ENCODE measurements at regions not wholly inside any gene's neighbourhood (a gene's known extent, or its start where the extent isn't known, plus 50 kb on each side); places are given as distances from the start of the nearest gene placed in this dataset.

DNA sequence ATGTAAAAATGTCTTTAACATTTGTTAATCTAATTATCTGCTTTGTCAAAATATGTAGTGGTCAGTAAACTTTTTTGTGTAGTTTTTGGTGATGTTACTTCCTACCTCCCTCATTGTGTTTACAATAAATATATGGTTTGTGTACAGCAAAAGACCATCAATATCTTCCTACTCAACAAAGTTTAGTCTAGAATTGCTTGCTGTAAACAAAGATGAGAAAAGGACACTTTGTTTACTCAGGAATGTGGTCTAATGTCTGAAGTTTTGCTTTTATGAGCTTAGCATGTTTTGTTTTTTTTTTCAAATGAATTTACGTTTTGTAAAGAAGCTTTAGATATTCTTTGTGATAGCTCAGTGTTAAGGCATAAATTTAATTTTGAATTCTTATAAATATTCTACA, 563.5 kb upstream of the SPRY2 start (continued):
- TF ChIP-seq ZNF331 (CRISPR knock-in tag; IDR thresholded peaks at IDR 0.05; ENCODE audit: low read depth) = no peak
- TF ChIP-seq NANOG (IDR thresholded peaks at IDR 0.05; ENCODE audit: borderline replicate concordance) = no peak
- no peak for TF ChIP-seq ZNF114 (CRISPR knock-in tag; IDR thresholded peaks at IDR 0.05)
- TF ChIP-seq EZH2 (IDR thresholded peaks at IDR 0.05; ENCODE audit: low read depth, unreplicated experiment) = no peak

- Histone ChIP-seq H3K36me3 (ENCODE audit: insufficient read depth) (no peaks in the 10 kb centered on the region), H3F3A (replicated peaks; ENCODE audit: low read depth) (no peaks in the 10 kb centered on the region), H3K27me3 (ENCODE audit: insufficient read depth) (no peaks in the 10 kb centered on the region), H3K9me2 (ENCODE audit: insufficient read depth) (no peaks in the 10 kb centered on the region), H3K27ac (ENCODE audit: low read depth) (no peak overlapping the region), H3K4me1 (ENCODE audit: insufficient read depth) (no peaks in the 10 kb centered on the region), H3K4me2 (no peak overlapping the region), H3K4me3 (no peak overlapping the region), H4K20me1 (replicated peaks; ENCODE audit: insufficient read depth) (no peaks in the 10 kb centered on the region), H3K79me2 (replicated peaks; ENCODE audit: insufficient read depth) (no peaks in the 10 kb centered on the region), H2AFZ (no peak overlapping the region)
- H3K4me3 Mint-ChIP-seq = no peak overlapping the region
- no peaks in the 10 kb centered on the region for H3K27me3 Mint-ChIP-seq (ENCODE audit: insufficient read depth, low read depth, poor library complexity)
- ATAC-seq (no peak), DNase-seq (ENCODE audit: low spot score) (no peak)
- H3K9me3 Mint-ChIP-seq = no peaks in the 10 kb centered on the region
- TF ChIP-seq CREB1 (CRISPR knock-in tag; IDR thresholded peaks at IDR 0.05; ENCODE audit: low read depth) = no peak
- no peak for TF ChIP-seq EZH2 (IDR thresholded peaks at IDR 0.05; ENCODE audit: low read depth, unreplicated experiment)
- H3K36me3 Mint-ChIP-seq (ENCODE audit: low read depth) = no peaks in the 10 kb centered on the region
- no peaks in the 10 kb centered on the region for H3K4me1 Mint-ChIP-seq
- no peak overlapping the region for H3K27ac Mint-ChIP-seq
These were observed 563.0 kb upstream of the SPRY2 start for GRCh38 chr13:80903911-80904310.

GRCh38 chr13:80901530-80901929, 560.6 kb upstream of the SPRY2 start:
- Histone ChIP-seq H3K79me2 (replicated peaks; ENCODE audit: insufficient read depth) (no peaks in the 10 kb centered on the region), H3K4me3 (no peak overlapping the region), H3K4me2 (no peak overlapping the region), H3K27ac (ENCODE audit: low read depth) (no peak overlapping the region), H3F3A (replicated peaks; ENCODE audit: low read depth) (no peaks in the 10 kb centered on the region), H3K36me3 (ENCODE audit: insufficient read depth) (no peaks in the 10 kb centered on the region), H3K27me3 (ENCODE audit: insufficient read depth) (no peaks in the 10 kb centered on the region), H4K20me1 (replicated peaks; ENCODE audit: insufficient read depth) (no peaks in the 10 kb centered on the region), H2AFZ (no peak overlapping the region), H3K4me1 (ENCODE audit: insufficient read depth) (no peaks in the 10 kb centered on the region), H3K9me2 (ENCODE audit: insufficient read depth) (no peaks in the 10 kb centered on the region)
- Mint-ChIP-seq H3K4me1 (no peaks in the 10 kb centered on the region), H3K36me3 (ENCODE audit: low read depth) (no peaks in the 10 kb centered on the region), H3K9me3 (no peaks in the 10 kb centered on the region), H3K27ac (no peak overlapping the region), H3K27me3 (ENCODE audit: insufficient read depth, low read depth, poor library complexity) (no peaks in the 10 kb centered on the region), H3K4me3 (no peak overlapping the region)
- no peak for ATAC-seq
- DNase-seq (ENCODE audit: low spot score) = no peak
- no peak for TF ChIP-seq NANOG (IDR thresholded peaks at IDR 0.05; ENCODE audit: borderline replicate concordance)
- no peak for TF ChIP-seq ZNF114 (CRISPR knock-in tag; IDR thresholded peaks at IDR 0.05)
- TF ChIP-seq, protein P1, sequence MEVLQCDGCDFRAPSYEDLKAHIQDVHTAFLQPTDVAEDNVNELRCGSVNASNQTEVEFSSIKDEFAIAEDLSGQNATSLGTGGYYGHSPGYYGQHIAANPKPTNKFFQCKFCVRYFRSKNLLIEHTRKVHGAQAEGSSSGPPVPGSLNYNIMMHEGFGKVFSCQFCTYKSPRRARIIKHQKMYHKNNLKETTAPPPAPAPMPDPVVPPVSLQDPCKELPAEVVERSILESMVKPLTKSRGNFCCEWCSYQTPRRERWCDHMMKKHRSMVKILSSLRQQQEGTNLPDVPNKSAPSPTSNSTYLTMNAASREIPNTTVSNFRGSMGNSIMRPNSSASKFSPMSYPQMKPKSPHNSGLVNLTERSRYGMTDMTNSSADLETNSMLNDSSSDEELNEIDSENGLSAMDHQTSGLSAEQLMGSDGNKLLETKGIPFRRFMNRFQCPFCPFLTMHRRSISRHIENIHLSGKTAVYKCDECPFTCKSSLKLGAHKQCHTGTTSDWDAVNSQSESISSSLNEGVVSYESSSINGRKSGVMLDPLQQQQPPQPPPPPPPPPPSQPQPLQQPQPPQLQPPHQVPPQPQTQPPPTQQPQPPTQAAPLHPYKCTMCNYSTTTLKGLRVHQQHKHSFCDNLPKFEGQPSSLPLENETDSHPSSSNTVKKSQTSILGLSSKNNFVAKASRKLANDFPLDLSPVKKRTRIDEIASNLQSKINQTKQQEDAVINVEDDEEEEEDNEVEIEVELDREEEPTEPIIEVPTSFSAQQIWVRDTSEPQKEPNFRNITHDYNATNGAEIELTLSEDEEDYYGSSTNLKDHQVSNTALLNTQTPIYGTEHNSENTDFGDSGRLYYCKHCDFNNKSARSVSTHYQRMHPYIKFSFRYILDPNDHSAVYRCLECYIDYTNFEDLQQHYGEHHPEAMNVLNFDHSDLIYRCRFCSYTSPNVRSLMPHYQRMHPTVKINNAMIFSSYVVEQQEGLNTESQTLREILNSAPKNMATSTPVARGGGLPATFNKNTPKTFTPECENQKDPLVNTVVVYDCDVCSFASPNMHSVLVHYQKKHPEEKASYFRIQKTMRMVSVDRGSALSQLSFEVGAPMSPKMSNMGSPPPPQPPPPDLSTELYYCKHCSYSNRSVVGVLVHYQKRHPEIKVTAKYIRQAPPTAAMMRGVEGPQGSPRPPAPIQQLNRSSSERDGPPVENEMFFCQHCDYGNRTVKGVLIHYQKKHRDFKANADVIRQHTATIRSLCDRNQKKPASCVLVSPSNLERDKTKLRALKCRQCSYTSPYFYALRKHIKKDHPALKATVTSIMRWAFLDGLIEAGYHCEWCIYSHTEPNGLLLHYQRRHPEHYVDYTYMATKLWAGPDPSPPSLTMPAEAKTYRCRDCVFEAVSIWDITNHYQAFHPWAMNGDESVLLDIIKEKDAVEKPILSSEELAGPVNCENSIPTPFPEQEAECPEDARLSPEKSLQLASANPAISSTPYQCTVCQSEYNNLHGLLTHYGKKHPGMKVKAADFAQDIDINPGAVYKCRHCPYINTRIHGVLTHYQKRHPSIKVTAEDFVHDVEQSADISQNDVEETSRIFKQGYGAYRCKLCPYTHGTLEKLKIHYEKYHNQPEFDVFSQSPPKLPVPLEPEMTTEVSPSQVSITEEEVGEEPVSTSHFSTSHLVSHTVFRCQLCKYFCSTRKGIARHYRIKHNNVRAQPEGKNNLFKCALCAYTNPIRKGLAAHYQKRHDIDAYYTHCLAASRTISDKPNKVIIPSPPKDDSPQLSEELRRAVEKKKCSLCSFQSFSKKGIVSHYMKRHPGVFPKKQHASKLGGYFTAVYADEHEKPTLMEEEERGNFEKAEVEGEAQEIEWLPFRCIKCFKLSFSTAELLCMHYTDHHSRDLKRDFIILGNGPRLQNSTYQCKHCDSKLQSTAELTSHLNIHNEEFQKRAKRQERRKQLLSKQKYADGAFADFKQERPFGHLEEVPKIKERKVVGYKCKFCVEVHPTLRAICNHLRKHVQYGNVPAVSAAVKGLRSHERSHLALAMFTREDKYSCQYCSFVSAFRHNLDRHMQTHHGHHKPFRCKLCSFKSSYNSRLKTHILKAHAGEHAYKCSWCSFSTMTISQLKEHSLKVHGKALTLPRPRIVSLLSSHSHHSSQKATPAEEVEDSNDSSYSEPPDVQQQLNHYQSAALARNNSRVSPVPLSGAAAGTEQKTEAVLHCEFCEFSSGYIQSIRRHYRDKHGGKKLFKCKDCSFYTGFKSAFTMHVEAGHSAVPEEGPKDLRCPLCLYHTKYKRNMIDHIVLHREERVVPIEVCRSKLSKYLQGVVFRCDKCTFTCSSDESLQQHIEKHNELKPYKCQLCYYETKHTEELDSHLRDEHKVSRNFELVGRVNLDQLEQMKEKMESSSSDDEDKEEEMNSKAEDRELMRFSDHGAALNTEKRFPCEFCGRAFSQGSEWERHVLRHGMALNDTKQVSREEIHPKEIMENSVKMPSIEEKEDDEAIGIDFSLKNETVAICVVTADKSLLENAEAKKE (CRISPR knock-in tag; IDR thresholded peaks at IDR 0.05) = no peak
- TF ChIP-seq EZH2 (IDR thresholded peaks at IDR 0.05; ENCODE audit: low read depth, unreplicated experiment) = no peak
- no peak for TF ChIP-seq EZH2phosphoT487 (IDR thresholded peaks at IDR 0.05; ENCODE audit: unreplicated experiment)
- TF ChIP-seq, protein P2, sequence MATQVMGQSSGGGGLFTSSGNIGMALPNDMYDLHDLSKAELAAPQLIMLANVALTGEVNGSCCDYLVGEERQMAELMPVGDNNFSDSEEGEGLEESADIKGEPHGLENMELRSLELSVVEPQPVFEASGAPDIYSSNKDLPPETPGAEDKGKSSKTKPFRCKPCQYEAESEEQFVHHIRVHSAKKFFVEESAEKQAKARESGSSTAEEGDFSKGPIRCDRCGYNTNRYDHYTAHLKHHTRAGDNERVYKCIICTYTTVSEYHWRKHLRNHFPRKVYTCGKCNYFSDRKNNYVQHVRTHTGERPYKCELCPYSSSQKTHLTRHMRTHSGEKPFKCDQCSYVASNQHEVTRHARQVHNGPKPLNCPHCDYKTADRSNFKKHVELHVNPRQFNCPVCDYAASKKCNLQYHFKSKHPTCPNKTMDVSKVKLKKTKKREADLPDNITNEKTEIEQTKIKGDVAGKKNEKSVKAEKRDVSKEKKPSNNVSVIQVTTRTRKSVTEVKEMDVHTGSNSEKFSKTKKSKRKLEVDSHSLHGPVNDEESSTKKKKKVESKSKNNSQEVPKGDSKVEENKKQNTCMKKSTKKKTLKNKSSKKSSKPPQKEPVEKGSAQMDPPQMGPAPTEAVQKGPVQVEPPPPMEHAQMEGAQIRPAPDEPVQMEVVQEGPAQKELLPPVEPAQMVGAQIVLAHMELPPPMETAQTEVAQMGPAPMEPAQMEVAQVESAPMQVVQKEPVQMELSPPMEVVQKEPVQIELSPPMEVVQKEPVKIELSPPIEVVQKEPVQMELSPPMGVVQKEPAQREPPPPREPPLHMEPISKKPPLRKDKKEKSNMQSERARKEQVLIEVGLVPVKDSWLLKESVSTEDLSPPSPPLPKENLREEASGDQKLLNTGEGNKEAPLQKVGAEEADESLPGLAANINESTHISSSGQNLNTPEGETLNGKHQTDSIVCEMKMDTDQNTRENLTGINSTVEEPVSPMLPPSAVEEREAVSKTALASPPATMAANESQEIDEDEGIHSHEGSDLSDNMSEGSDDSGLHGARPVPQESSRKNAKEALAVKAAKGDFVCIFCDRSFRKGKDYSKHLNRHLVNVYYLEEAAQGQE (IDR thresholded peaks at IDR 0.05; ENCODE audit: unreplicated experiment) = no peak
- no peak for TF ChIP-seq STAT1 (IDR thresholded peaks at IDR 0.05; ENCODE audit: unreplicated experiment)
- TF ChIP-seq POLR2AphosphoS5 (IDR thresholded peaks at IDR 0.05; ENCODE audit: low read depth) = no peak
- no peak for TF ChIP-seq CREB1 (CRISPR knock-in tag; IDR thresholded peaks at IDR 0.05; ENCODE audit: low read depth)
- no peak for TF ChIP-seq ZNF331 (CRISPR knock-in tag; IDR thresholded peaks at IDR 0.05; ENCODE audit: low read depth)
- no peak for TF ChIP-seq JUNB (IDR thresholded peaks at IDR 0.05; ENCODE audit: unreplicated experiment)
